Neural cell (in vitro differentiated cells): ENCODE measurements at regions not wholly inside any gene's neighbourhood (a gene's known extent, or its start where the extent isn't known, plus 50 kb on each side); places are given as distances from the start of the nearest gene placed in this dataset.

Experiments used
- H2AFZ ChIP-seq: fragments of 200-600, 300-800 bp; sonication (generic), shearing (Covaris generic); 2 replicates; pipeline ENCODE4 v1.6.0; 2014; ENCODE audit warnings: low read depth, mild to moderate bottlenecking, antibody characterized with exemption, low read length, moderate library complexity
- H3F3A ChIP-seq: fragments of 200-600 bp; shearing (Covaris generic); 2 replicates; pipeline ENCODE4 v1.6.1; 2016; ENCODE audit warnings: mild to moderate bottlenecking, moderate library complexity, mixed read lengths, antibody characterized with exemption, low read length; ENCODE audit not compliant: insufficient read depth, poor library complexity, severe bottlenecking
- H3K27ac ChIP-seq: fragments of 200-600, 300-800 bp; sonication (generic), shearing (Covaris generic); 2 replicates; pipeline ENCODE4 v1.5.1; 2014; ENCODE audit warnings: mild to moderate bottlenecking, low read length, moderate library complexity
- H3K27me3 ChIP-seq: fragments of 300-800, 200-600 bp; sonication (generic), shearing (Covaris generic); 2 replicates; pipeline ENCODE4 v1.6.0; 2014; ENCODE audit warnings: mild to moderate bottlenecking, low read depth, low read length, moderate library complexity; ENCODE audit not compliant: insufficient read depth
- H3K36me3 ChIP-seq: fragments of 300-800, 200-600 bp; sonication (generic), shearing (Covaris generic); 2 replicates; pipeline ENCODE4 v1.5.1; 2014; ENCODE audit warnings: mild to moderate bottlenecking, antibody characterized with exemption, low read length, moderate library complexity; ENCODE audit not compliant: insufficient read depth
- H3K4me2 ChIP-seq: fragments of 300-800, 200-600 bp; sonication (generic), shearing (Covaris generic); 2 replicates; pipeline ENCODE4 v1.6.0; 2014; ENCODE audit warnings: mild to moderate bottlenecking, low read length
- H3K4me3 ChIP-seq: fragments of 300-800, 200-600 bp; sonication (generic), shearing (Covaris generic); 2 replicates; pipeline ENCODE4 v1.5.1; 2014; ENCODE audit warnings: mild to moderate bottlenecking, low read length, moderate library complexity
- H3K79me2 ChIP-seq: fragments of 200-600 bp; shearing (Covaris generic); replicated peaks from 2 replicates; pipeline ENCODE4 v1.6.0; 2014; ENCODE audit warnings: mild to moderate bottlenecking, low read length, moderate library complexity; ENCODE audit not compliant: insufficient read depth
- H3K9ac ChIP-seq: fragments of 300-800, 200-600 bp; sonication (generic), shearing (Covaris generic); 2 replicates; pipeline ENCODE4 v1.6.1; 2016; ENCODE audit warnings: mild to moderate bottlenecking, low read length, mixed read lengths
- H3K9me2 ChIP-seq: fragments of 200-600 bp; shearing (Covaris generic); 2 replicates; pipeline ENCODE4 v1.6.1; 2016; ENCODE audit warnings: mild to moderate bottlenecking, low read length, mixed read lengths; ENCODE audit not compliant: insufficient read depth
- H3K9me3 ChIP-seq: fragments of 200-600, 300-800 bp; sonication (generic), shearing (Covaris generic); 2 replicates; pipeline ENCODE4 v1.6.1; 2016; ENCODE audit warnings: mild to moderate bottlenecking, mixed run types, low read length, moderate library complexity, mixed read lengths
- H4K20me1 ChIP-seq: fragments of 200-600 bp; shearing (Covaris generic); 2 replicates; pipeline ENCODE4 v1.6.1; 2016; ENCODE audit warnings: mild to moderate bottlenecking, mixed run types; ENCODE audit not compliant: insufficient read depth
- EP300 ChIP-seq: fragments of 450-650 bp; conservative IDR thresholded peaks from 2 replicates; pipeline ENCODE4 v1.6.1; 2014; ENCODE audit warnings: antibody characterized with exemption, mild to moderate bottlenecking, moderate library complexity; ENCODE audit not compliant: poor library complexity, severe bottlenecking
- EZH2 ChIP-seq: fragments of 200-600, 300-800 bp; shearing (Covaris generic), sonication (generic); IDR thresholded peaks from 2 replicates; pipeline ENCODE4 v1.6.1; 2014; ENCODE audit warnings: antibody characterized with exemption, low read length, borderline replicate concordance, mild to moderate bottlenecking; ENCODE audit not compliant: insufficient read depth, poor library complexity, severe bottlenecking
- MXI1 ChIP-seq: fragments of 450-650 bp; conservative IDR thresholded peaks from 2 replicates; pipeline ENCODE4 v1.6.1; 2014; ENCODE audit warnings: antibody characterized with exemption, mild to moderate bottlenecking; ENCODE audit not compliant: poor library complexity, severe bottlenecking
- POLR2AphosphoS5 ChIP-seq: IDR thresholded peaks from 2 replicates; pipeline ENCODE4 v1.6.1; 2012
- RAD21 ChIP-seq: fragments of 450-650 bp; conservative IDR thresholded peaks from 2 replicates; pipeline ENCODE4 v1.6.1; 2014; ENCODE audit warnings: antibody characterized with exemption, mild to moderate bottlenecking, moderate library complexity
- SMC3 ChIP-seq: fragments of 450-650 bp; conservative IDR thresholded peaks from 2 replicates; pipeline ENCODE4 v1.6.1; 2014; ENCODE audit warnings: antibody characterized with exemption, mild to moderate bottlenecking, moderate library complexity; ENCODE audit not compliant: poor library complexity
- TAF1 ChIP-seq: IDR thresholded peaks from 2 replicates; pipeline ENCODE4 v1.6.1; 2012; ENCODE audit warnings: low read depth
- TF ChIP-seq, protein P1 (sequence below): IDR thresholded peaks from 2 replicates; pipeline ENCODE4 v1.6.1; 2012; ENCODE audit warnings: borderline replicate concordance
- TF ChIP-seq, protein P2 (sequence below): fragments of 450-650 bp; IDR thresholded peaks from 2 replicates; pipeline ENCODE4 v1.5.1; 2014; ENCODE audit warnings: antibody characterized with exemption, mild to moderate bottlenecking, moderate library complexity; ENCODE audit not compliant: poor library complexity, severe bottlenecking

DNA sequence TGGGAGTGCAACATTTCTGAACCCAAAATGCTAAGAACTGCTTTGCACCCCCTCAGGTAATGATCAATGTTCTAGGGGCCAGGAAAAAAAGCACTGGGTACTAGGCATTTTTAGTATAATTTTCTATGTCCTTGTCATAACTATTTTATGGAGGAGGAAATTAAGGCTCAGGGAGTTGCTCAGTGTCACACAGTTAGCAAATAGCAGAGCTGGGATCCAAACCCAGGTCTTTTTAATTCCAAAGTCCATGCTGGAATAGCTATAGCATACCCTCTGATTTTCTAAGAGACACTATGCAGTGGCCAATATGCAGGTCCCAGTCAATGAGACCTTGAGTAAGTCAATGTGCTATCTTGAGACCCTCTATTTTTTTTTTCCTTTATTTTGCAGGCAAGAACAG lies 394.5 kb upstream of the USP24 start:
- TF ChIP-seq MXI1: no peak
- no peak for TF ChIP-seq POLR2AphosphoS5
- no peak for TF ChIP-seq EZH2
- TF ChIP-seq, protein P1, sequence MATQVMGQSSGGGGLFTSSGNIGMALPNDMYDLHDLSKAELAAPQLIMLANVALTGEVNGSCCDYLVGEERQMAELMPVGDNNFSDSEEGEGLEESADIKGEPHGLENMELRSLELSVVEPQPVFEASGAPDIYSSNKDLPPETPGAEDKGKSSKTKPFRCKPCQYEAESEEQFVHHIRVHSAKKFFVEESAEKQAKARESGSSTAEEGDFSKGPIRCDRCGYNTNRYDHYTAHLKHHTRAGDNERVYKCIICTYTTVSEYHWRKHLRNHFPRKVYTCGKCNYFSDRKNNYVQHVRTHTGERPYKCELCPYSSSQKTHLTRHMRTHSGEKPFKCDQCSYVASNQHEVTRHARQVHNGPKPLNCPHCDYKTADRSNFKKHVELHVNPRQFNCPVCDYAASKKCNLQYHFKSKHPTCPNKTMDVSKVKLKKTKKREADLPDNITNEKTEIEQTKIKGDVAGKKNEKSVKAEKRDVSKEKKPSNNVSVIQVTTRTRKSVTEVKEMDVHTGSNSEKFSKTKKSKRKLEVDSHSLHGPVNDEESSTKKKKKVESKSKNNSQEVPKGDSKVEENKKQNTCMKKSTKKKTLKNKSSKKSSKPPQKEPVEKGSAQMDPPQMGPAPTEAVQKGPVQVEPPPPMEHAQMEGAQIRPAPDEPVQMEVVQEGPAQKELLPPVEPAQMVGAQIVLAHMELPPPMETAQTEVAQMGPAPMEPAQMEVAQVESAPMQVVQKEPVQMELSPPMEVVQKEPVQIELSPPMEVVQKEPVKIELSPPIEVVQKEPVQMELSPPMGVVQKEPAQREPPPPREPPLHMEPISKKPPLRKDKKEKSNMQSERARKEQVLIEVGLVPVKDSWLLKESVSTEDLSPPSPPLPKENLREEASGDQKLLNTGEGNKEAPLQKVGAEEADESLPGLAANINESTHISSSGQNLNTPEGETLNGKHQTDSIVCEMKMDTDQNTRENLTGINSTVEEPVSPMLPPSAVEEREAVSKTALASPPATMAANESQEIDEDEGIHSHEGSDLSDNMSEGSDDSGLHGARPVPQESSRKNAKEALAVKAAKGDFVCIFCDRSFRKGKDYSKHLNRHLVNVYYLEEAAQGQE: no peak
- TF ChIP-seq SMC3: no peak
- TF ChIP-seq, protein P2, sequence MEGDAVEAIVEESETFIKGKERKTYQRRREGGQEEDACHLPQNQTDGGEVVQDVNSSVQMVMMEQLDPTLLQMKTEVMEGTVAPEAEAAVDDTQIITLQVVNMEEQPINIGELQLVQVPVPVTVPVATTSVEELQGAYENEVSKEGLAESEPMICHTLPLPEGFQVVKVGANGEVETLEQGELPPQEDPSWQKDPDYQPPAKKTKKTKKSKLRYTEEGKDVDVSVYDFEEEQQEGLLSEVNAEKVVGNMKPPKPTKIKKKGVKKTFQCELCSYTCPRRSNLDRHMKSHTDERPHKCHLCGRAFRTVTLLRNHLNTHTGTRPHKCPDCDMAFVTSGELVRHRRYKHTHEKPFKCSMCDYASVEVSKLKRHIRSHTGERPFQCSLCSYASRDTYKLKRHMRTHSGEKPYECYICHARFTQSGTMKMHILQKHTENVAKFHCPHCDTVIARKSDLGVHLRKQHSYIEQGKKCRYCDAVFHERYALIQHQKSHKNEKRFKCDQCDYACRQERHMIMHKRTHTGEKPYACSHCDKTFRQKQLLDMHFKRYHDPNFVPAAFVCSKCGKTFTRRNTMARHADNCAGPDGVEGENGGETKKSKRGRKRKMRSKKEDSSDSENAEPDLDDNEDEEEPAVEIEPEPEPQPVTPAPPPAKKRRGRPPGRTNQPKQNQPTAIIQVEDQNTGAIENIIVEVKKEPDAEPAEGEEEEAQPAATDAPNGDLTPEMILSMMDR: no peak
- no peak for TF ChIP-seq RAD21
- TF ChIP-seq TAF1: no peak
- TF ChIP-seq EP300: no peak
- Histone ChIP-seq H3K9ac (no peak overlapping the region), H3K9me3 (no peaks in the 10 kb centered on the region), H3F3A (no peaks in the 10 kb centered on the region), H3K36me3 (no peaks in the 10 kb centered on the region), H3K4me2 (no peak overlapping the region), H3K4me3 (no peak overlapping the region), H3K79me2 (no peaks in the 10 kb centered on the region), H2AFZ (no peak overlapping the region), H3K27me3 (no peaks in the 10 kb centered on the region), H3K27ac (no peak overlapping the region), H4K20me1 (no peaks in the 10 kb centered on the region), H3K9me2 (no peaks in the 10 kb centered on the region)

DNA sequence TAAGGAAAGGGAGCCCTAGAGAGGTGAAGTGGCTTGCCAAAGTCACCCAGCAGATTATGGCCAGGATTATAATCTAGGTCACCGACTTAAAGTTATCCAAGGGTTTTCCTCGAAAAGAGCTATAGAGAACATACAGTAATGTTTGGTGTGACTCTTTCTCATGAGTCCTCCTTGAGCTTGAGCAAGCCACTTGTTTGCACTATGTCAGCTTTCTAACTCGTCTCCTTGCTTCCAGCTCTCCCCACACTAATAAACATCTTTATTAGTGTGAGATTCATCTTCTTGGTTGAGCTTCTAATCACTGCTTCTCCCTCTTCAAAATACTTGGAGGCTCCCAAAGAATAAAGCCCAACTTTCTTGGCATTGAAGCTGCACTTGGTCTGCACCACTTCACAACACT lies 390.0 kb upstream of the USP24 start:
- H3K9ac ChIP-seq: no peak overlapping the region
- no peak for TF ChIP-seq SMC3
- TF ChIP-seq EP300: no peak
- TF ChIP-seq MXI1: no peak
- no peak for TF ChIP-seq RAD21
- no peak for TF ChIP-seq TAF1
- TF ChIP-seq EZH2: no peak
- TF ChIP-seq, protein P1: no peak
- TF ChIP-seq, protein P2: no peak
- no peak overlapping the region for H2AFZ ChIP-seq
- H3K36me3 ChIP-seq: no peaks in the 10 kb centered on the region
- no peaks in the 10 kb centered on the region for H3K79me2 ChIP-seq
- H3F3A ChIP-seq: no peaks in the 10 kb centered on the region
- no peaks in the 10 kb centered on the region for H3K27me3 ChIP-seq
- no peak overlapping the region for H3K27ac ChIP-seq
- no peaks in the 10 kb centered on the region for H4K20me1 ChIP-seq
- no peaks in the 10 kb centered on the region for H3K9me2 ChIP-seq
- no peaks in the 10 kb centered on the region for H3K9me3 ChIP-seq
- H3K4me3 ChIP-seq: no peak overlapping the region
- H3K4me2 ChIP-seq: no peak overlapping the region
